ENCODE measurements at regions not wholly inside any gene's neighbourhood (a gene's known extent, or its start where the extent isn't known, plus 50 kb on each side); places are given as distances from the start of the nearest gene placed in this dataset.
A peak's percentile ranks its signal among the peaks of the same experiment; 100 is the strongest.

DNA sequence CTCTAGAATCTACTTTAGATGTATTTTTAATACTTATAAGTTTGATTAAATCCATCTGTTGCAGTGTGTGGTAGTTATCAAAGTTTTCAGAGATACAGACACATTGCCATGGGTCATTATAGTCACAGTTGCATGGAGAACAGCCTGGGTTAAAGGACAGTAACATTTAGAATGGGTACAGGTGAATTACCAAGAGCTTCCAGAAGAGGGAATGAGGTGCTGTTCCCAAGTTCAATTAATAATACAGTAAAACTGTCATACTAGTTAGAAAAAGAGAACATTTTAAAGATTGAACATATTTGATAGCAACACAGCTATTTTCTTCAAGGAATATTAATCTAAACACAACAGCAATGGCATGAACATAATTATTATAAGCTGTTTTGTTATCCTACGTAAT lies 322.6 kb upstream of the SLC10A2 start:
- no peak overlapping the region for H3K4me3 ChIP-seq (ENCODE audit: low read depth, low read length)
- TF ChIP-seq, protein P1, sequence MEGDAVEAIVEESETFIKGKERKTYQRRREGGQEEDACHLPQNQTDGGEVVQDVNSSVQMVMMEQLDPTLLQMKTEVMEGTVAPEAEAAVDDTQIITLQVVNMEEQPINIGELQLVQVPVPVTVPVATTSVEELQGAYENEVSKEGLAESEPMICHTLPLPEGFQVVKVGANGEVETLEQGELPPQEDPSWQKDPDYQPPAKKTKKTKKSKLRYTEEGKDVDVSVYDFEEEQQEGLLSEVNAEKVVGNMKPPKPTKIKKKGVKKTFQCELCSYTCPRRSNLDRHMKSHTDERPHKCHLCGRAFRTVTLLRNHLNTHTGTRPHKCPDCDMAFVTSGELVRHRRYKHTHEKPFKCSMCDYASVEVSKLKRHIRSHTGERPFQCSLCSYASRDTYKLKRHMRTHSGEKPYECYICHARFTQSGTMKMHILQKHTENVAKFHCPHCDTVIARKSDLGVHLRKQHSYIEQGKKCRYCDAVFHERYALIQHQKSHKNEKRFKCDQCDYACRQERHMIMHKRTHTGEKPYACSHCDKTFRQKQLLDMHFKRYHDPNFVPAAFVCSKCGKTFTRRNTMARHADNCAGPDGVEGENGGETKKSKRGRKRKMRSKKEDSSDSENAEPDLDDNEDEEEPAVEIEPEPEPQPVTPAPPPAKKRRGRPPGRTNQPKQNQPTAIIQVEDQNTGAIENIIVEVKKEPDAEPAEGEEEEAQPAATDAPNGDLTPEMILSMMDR (conservative IDR thresholded peaks at IDR 0.05; ENCODE audit: low read depth, low read length), result peak; percentile 28

DNA sequence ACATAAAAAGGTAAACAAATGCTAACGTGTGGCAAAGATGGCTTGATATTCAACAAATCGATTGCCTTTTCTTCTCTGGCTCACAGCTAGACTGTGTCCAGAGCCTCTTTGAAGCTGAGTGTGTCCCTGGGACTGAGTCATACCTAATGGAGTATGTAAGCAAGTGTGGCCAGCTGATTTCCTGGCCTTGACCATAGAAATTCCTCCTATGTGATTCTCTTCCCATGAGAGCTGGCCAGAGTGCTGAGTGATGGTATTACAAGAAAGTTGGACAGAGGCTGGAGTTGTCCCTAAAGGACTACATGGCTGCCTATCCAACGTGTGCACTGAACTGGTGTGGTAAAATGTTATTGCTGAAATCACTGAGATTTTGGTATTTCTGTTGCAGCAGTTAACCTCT lies 320.1 kb upstream of the SLC10A2 start:
- DNase-seq (ENCODE audit: low read depth), result peak; percentile 67
- TF ChIP-seq, protein P1 (conservative IDR thresholded peaks at IDR 0.05; ENCODE audit: low read depth, low read length), result no peak
- H3K4me3 ChIP-seq (ENCODE audit: low read depth, low read length), result no peak overlapping the region

More for the DNA sequence above, 322.6 kb upstream of the SLC10A2 start:
- no peak for DNase-seq (ENCODE audit: low read depth)

DNA sequence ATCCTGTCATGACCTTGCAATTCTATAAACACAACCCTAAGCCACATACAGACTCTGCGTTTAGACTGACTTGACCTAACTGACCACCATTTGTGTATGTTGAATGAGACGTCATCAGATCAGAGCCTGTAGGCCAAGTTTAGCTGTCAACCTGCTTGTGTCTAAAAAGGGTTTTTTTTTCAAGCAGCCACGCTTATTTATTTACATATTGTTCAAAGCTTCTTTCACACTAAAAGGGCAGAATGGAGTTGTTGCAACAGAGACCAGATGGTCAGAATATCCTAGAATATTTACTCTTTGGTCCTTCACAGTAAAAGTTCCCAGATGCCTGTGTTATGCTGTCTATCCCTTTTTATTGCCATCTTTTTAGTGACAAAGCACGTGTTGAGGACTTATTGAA lies 307.7 kb upstream of the SLC10A2 start:
- DNase-seq (ENCODE audit: low read depth), result no peak
- TF ChIP-seq, protein P1 (conservative IDR thresholded peaks at IDR 0.05; ENCODE audit: low read depth, low read length), result no peak
- H3K4me3 ChIP-seq (ENCODE audit: low read depth, low read length), result no peak overlapping the region

DNA sequence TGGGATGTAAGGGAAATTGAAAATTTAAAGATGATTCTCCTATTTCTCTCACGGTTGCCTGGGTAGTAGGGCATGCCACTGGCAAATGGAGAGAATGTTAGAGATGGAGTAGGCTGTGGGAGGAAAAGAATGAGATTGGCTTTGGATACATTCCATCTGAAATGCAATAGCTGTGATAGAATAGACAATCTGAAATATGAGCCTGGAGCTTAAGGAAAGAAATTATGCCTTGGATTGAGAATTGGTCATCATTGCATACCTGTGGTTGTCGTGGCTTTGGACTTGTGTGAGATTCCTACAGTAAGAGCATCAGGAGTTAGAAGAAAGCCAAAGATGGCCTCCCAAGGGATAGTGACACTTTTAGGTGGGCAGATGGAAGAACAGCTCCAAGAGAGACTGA lies 305.1 kb upstream of the SLC10A2 start:
- no peak for DNase-seq (ENCODE audit: low read depth)
- H3K4me3 ChIP-seq (ENCODE audit: low read depth, low read length), result no peak overlapping the region
- TF ChIP-seq, protein P1 (conservative IDR thresholded peaks at IDR 0.05; ENCODE audit: low read depth, low read length), result no peak

DNA sequence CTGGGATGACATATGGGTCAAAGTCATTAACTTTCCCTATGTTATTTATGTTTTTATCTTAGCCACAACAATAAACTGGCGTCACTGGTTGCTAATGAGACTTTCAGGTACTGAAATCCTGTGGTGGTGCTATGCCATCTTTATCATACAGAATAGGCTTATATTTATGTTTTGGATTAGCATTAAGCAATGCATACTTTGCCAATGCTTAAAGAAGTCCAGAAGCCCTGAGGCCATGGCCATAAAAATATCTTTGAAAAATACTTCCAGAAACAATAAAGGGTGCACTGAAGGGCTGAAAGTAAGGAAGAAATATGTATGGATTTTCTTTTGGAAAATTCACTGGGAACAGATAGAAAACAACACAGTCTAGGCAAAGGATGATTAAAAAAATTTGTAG lies 304.6 kb upstream of the SLC10A2 start:
- DNase-seq (ENCODE audit: low read depth), result no peak
- TF ChIP-seq, protein P1 (conservative IDR thresholded peaks at IDR 0.05; ENCODE audit: low read depth, low read length), result no peak
- H3K4me3 ChIP-seq (ENCODE audit: low read depth, low read length), result no peak overlapping the region

DNA sequence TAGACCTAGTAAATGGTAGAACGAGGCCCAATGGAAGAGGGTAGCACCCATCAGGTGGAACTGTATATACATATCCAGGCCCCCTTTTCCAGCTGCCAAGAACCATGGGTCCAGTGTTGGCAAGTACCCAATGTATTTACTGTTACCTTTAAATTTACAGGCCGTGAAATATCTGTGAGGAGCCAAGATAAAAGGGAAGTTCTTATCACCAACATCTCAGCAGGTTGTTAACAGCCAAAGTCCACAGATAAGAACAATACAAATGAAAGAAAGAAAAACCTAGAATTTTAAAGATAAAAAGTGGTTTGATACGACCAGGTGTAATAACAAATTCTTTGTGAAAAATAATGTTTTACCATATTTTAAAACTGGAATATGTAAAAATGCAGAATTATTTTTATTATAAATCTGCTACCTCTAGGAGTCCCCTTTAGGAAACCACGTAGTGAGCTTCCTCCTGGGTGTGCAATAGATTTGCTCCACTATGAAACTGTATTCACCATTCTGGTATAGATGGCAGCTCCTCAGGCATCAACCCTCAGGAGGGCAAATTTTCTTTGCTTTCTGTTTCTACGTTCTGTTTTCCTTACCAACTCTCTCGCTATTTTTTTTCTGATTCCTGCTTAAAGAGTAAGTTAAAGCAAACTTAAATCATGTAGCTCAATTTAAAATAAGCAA lies 292.2 kb upstream of the SLC10A2 start:
- TF ChIP-seq, protein P1 (conservative IDR thresholded peaks at IDR 0.05; ENCODE audit: low read depth, low read length), result no peak
- H3K4me3 ChIP-seq (ENCODE audit: low read depth, low read length), result no peak overlapping the region
- no peak for DNase-seq (ENCODE audit: low read depth)

DNA sequence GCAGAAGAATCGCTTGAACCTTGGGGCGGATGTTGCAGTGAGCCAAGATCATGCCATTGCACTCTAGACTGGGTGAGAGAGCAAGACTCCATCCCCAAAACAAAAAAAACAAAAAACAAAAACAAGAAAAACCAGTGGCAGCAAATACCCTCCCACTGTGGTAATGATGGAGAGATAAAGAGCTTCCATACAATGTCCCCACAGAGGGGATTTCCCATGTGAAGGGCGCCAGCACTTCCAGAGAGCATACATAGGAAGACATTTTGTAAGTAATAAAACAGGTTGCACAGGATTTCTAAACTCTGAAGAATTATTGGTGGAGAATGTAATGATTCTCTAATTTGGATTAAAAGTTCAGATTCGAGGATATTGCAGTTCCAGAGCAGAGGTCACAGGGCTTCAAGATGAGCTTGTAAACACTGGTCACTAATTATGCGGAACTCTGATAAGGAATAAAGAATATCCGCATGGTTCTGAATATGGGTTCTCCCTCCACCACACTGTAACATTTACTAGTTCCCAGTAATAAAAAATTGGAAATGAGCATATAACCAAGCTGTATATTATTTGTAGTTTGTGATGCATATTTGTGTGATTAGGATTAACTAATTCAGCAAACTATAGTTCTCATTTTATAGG lies 290.1 kb upstream of the SLC10A2 start:
- no peak for DNase-seq (ENCODE audit: low read depth)
- H3K4me3 ChIP-seq (ENCODE audit: low read depth, low read length), result no peak overlapping the region
- TF ChIP-seq, protein P1 (conservative IDR thresholded peaks at IDR 0.05; ENCODE audit: low read depth, low read length), result no peak
